GM12878 (cell line): ENCODE measurements at regions not wholly inside any gene's neighbourhood (a gene's known extent, or its start where the extent isn't known, plus 50 kb on each side); places are given as distances from the start of the nearest gene placed in this dataset.

ENCODE experiments used
- ATAC-seq: fragments of 200-7000 bp; cut with Tn5 transposase; 3 replicates; pipeline ENCODE4 v1.9.1; 2020; ENCODE audit warnings: mild to moderate bottlenecking, moderate library complexity
- BruUV-seq: library from RNA; stranded (reverse); fragments of 400-500 nt; replicated peaks from 2 replicates; lab custom pipeline; 2021; lab: Mats Ljungman, UMichigan
- CTCF ChIA-PET: fragments of 300-600 bp; sonication (Branson Sonifier 250); formaldehyde crosslinking; extraction: SDS; loops from one replicate; lab custom pipeline; 2021; ENCODE audit warnings: inconsistent platforms; lab: Yijun Ruan, JAX
- POLR2A ChIA-PET: fragments of 350-600 bp; formaldehyde crosslinking; extraction: SDS; loops from one replicate; lab custom pipeline; 2021; ENCODE audit warnings: inconsistent platforms; lab: Charles Lee
- RAD21 ChIA-PET: fragments of 300-600 bp; sonication (Branson Sonifier 250); formaldehyde crosslinking; loops from one replicate; lab custom pipeline; 2023; ENCODE audit warnings: antibody characterized with exemption; ENCODE audit not compliant: unreplicated experiment; lab: Charles Lee
- SMC1A ChIA-PET: fragments of 300-600 bp; sonication (Branson Sonifier 250); formaldehyde crosslinking; loops from one replicate; lab custom pipeline; 2023; ENCODE audit not compliant: unreplicated experiment, uncharacterized antibody; lab: Charles Lee
- DNase-seq: peaks from one replicate; pipeline ENCODE4 v3.0.0-alpha.2; 2011; ENCODE audit warnings: low read depth, low spot score
- FAIRE-seq: peaks from 3 replicates; lab custom pipeline; 2011; peaks lifted over from hg19 to GRCh38; lab: Jason Lieb, UNC
- H2AFZ ChIP-seq: 2 replicates; pipeline ENCODE4 v1.6.0; 2011; ENCODE audit warnings: low read depth, low read length, control low read depth; ENCODE audit not compliant: control insufficient read depth
- H3K27ac ChIP-seq: 2 replicates; pipeline ENCODE4 v1.5.1; 2011; ENCODE audit warnings: control low read depth; ENCODE audit not compliant: control insufficient read depth, insufficient read depth
- H3K27me3 ChIP-seq, 2 experiments: replicated peaks in 1 of 2; 2 replicates each; pipeline versions ENCODE4 v1.6.0 to v1.6.1; 2011; ENCODE audit warnings: low read length in 1 of 2; ENCODE audit not compliant: control insufficient read depth in 2 of 2, insufficient read depth in 2 of 2
- H3K36me3 ChIP-seq, 2 experiments: 2 replicates each; pipeline ENCODE4 v1.5.1; 2011; ENCODE audit warnings: low read length in 1 of 2; ENCODE audit not compliant: control insufficient read depth in 2 of 2, insufficient read depth in 2 of 2
- H3K4me1 ChIP-seq: 2 replicates; pipeline ENCODE4 v1.6.1; 2011; ENCODE audit warnings: mild to moderate bottlenecking, low read length, moderate library complexity, mixed read lengths; ENCODE audit not compliant: control insufficient read depth, insufficient read depth
- H3K4me2 ChIP-seq: 2 replicates; pipeline ENCODE4 v1.6.0; 2011; ENCODE audit warnings: control low read depth; ENCODE audit not compliant: control insufficient read depth, insufficient read depth
- H3K4me3 ChIP-seq: fragments of 200-600 bp; sonication (generic); 2 replicates; pipeline ENCODE4 v1.5.1; 2016
- H3K79me2 ChIP-seq: 2 replicates; pipeline ENCODE4 v1.6.0; 2011; ENCODE audit warnings: low read length; ENCODE audit not compliant: control insufficient read depth, insufficient read depth
- H3K9ac ChIP-seq: 2 replicates; pipeline ENCODE4 v1.8.0; 2011; ENCODE audit warnings: low read length, control low read depth, mixed read lengths; ENCODE audit not compliant: control insufficient read depth, insufficient read depth
- H3K9me3 ChIP-seq: replicated peaks from 3 replicates; pipeline ENCODE4 v1.5.1; 2011; ENCODE audit warnings: mild to moderate bottlenecking, low read length; ENCODE audit not compliant: control insufficient read depth, insufficient read depth
- H4K20me1 ChIP-seq: 2 replicates; pipeline ENCODE4 v1.6.0; 2011; ENCODE audit not compliant: control insufficient read depth, insufficient read depth
- ATF2 ChIP-seq: IDR thresholded peaks from 2 replicates; pipeline ENCODE4 v1.6.1; 2012; ENCODE audit warnings: low read length, inconsistent platforms
- BCLAF1 ChIP-seq: fragments of 450-650 bp; IDR thresholded peaks from 2 replicates; pipeline ENCODE4 v1.6.1; 2017; ENCODE audit warnings: antibody characterized with exemption, mild to moderate bottlenecking, moderate library complexity
- BRCA1 ChIP-seq: IDR thresholded peaks from 2 replicates; pipeline ENCODE4 v1.6.1; 2011; ENCODE audit warnings: low read depth, low read length, improper control_type of control experiment
- CREM ChIP-seq: IDR thresholded peaks from 2 replicates; pipeline ENCODE4 v1.6.1; 2014; ENCODE audit warnings: antibody characterized with exemption, low read depth
- JUNB ChIP-seq: IDR thresholded peaks from 2 replicates; pipeline ENCODE4 v1.6.1; 2016; ENCODE audit warnings: antibody characterized with exemption, mild to moderate bottlenecking
- POU2F2 ChIP-seq: IDR thresholded peaks from 3 replicates; pipeline ENCODE4 v1.6.1; 2011; ENCODE audit warnings: low read depth, mild to moderate bottlenecking, low read length, borderline replicate concordance
- ZZZ3 ChIP-seq: IDR thresholded peaks from 2 replicates; pipeline ENCODE4 v1.6.1; 2011; ENCODE audit warnings: low read depth; ENCODE audit not compliant: control insufficient read depth, insufficient read length
- WGBS: methylation state at CpG from one replicate; pipeline ENCODE4 v1.1.6; 2016; ENCODE audit warnings: low lambda C conversion rate; ENCODE audit not compliant: insufficient replicate concordance, insufficient coverage; ENCODE audit errors: missing lambda C conversion rate; 5-methylcytosine and 5-hydroxymethylcytosine counted together
- in situ Hi-C: fragments of 300-500 bp; cut with MboI; formaldehyde crosslinking; loops from 9 replicates; pipeline ENCODE4 v1.14.3; 2018; ENCODE audit warnings: mixed read lengths
- intact Hi-C: fragments of 100-400 bp; cut with micrococcal nuclease; formaldehyde crosslinking; loops from one replicate; pipeline ENCODE4 v1.14.2; 2022; ENCODE audit not compliant: unreplicated experiment

GRCh38 chr2:181332044-181332605 is 125.1 kb upstream of the ITGA4 start:
- ChIA-PET SMC1A (interaction anchor here (1.0 to 4.0 kb wide), 2 partner anchors 13 to 227 kb away, joined by 3 to 23 read pairs; no protein-coding TSS in a partner anchor), POLR2A (interaction anchor here (1.0 to 1.2 kb wide), 2 partner anchors 12 to 18 kb away, joined by 3 to 4 read pairs; no protein-coding TSS in a partner anchor), RAD21 (interaction anchor here (1.4 kb wide), 1 partner anchor 10 kb away, joined by 4 read pairs; no protein-coding TSS in a partner anchor), CTCF (no interaction called here)
- no peak for TF ChIP-seq BCLAF1
- TF ChIP-seq ATF2: no peak
- no peak for TF ChIP-seq ZZZ3
- TF ChIP-seq POU2F2: no peak
- TF ChIP-seq JUNB: no peak
- TF ChIP-seq BRCA1: no peak
- TF ChIP-seq CREM: no peak
- H3K27ac ChIP-seq: no peak overlapping the region
- no peak overlapping the region for H3K4me2 ChIP-seq
- no peak overlapping the region for H3K9ac ChIP-seq
- H2AFZ ChIP-seq: no peak overlapping the region
- no peak for ATAC-seq
- no peaks in the 10 kb centered on the region for H3K27me3 ChIP-seq
- DNase-seq: no peak
- no peak for FAIRE-seq
- intact Hi-C loops: no loop called here
- no TSS peak for BruUV-seq
- no peaks in the 10 kb centered on the region for H3K4me1 ChIP-seq
- no peak overlapping the region for H3K4me3 ChIP-seq
- 77% methylated on average over 3 of the region's 3 CpGs for WGBS
- in situ Hi-C loops: no loop called here
- no peaks in the 10 kb centered on the region for H3K36me3 ChIP-seq
- H3K79me2 ChIP-seq: no peaks in the 10 kb centered on the region
- H3K9me3 ChIP-seq: no peaks in the 10 kb centered on the region
- no peaks in the 10 kb centered on the region for H4K20me1 ChIP-seq
